Activated CD4-positive, alpha-beta T cell treated with anti-CD3 and anti-CD28 coated beads, Interleukin-2, amount 10 ng/mL, durations not matched to agents 7 days and 5 days (primary cell): ENCODE measurements at regions not wholly inside any gene's neighbourhood (a gene's known extent, or its start where the extent isn't known, plus 50 kb on each side); places are given as distances from the start of the nearest gene placed in this dataset.

Experiments
- CTCF ChIA-PET: fragments of 350-600 bp; sonication (Branson Sonifier 250); formaldehyde crosslinking; loops from one replicate; lab custom pipeline; 2021; ENCODE audit warnings: antibody characterized with exemption; lab: Charles Lee
- POLR2A ChIA-PET: fragments of 350-600 bp; sonication (Branson Sonifier 250); formaldehyde crosslinking; loops from one replicate; lab custom pipeline; 2021; ENCODE audit warnings: antibody characterized with exemption; lab: Charles Lee
- DNase-seq: peaks from one replicate; pipeline ENCODE4 v3.0.0-alpha.2; 2020
- H3K27ac Mint-ChIP-seq: one replicate; pipeline ENCODE4 v1.8.0; 2021; ENCODE audit warnings: mild to moderate bottlenecking, moderate library complexity, mixed read lengths
- H3K27me3 Mint-ChIP-seq: one replicate; pipeline ENCODE4 v1.8.0; 2021; ENCODE audit warnings: mixed read lengths
- H3K36me3 Mint-ChIP-seq: one replicate; pipeline ENCODE4 v1.8.0; 2021; ENCODE audit warnings: low read depth, mixed read lengths
- H3K4me1 Mint-ChIP-seq: one replicate; pipeline ENCODE4 v1.8.0; 2021; ENCODE audit warnings: mixed read lengths
- H3K4me3 Mint-ChIP-seq: one replicate; pipeline ENCODE4 v1.8.0; 2021; ENCODE audit warnings: mild to moderate bottlenecking, moderate library complexity, mixed read lengths
- H3K9me3 Mint-ChIP-seq: one replicate; pipeline ENCODE4 v1.8.0; 2021; ENCODE audit warnings: mixed read lengths

DNA sequence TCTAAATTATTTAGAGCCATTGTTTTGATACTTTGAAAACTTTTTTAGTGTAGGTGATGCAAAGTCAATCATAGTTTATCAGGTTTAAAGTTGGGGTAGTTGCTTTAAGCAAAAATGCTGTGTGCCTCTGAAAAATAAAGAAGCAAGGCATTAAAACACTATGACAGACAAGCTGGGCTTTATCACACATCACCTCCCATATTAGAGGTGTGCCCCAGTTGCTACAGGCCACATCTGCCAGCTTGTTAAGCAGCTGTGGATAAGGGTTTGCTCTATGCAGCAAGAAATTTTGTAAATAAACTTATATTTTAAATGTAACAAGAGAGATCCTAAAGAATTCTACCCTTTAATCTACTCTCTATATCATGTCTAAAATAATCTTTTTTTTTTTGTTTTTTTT, 255.8 kb downstream of the B3GLCT start:
- ChIA-PET POLR2A (no interaction called here), CTCF (no interaction called here)
- H3K27ac Mint-ChIP-seq: no peak overlapping the region
- no peaks in the 10 kb centered on the region for H3K4me1 Mint-ChIP-seq
- no peaks in the 10 kb centered on the region for H3K9me3 Mint-ChIP-seq
- no peak overlapping the region for H3K4me3 Mint-ChIP-seq
- peaks cover 2% of the 10 kb centered on the region for H3K27me3 Mint-ChIP-seq
- H3K36me3 Mint-ChIP-seq: no peaks in the 10 kb centered on the region
- DNase-seq: no peak

- ChIA-PET CTCF (no interaction called here), POLR2A (no interaction called here)
- Mint-ChIP-seq H3K9me3 (no peaks in the 10 kb centered on the region), H3K27me3 (peaks cover 1% of the 10 kb centered on the region), H3K36me3 (no peaks in the 10 kb centered on the region), H3K27ac (no peak overlapping the region), H3K4me3 (no peak overlapping the region), H3K4me1 (no peaks in the 10 kb centered on the region)
- DNase-seq: no peak
Measured at GRCh38 chr13:31456056-31456455, 256.3 kb downstream of the B3GLCT start.

GRCh38 chr13:31460061-31460460, 260.3 kb downstream of the B3GLCT start:
- CTCF ChIA-PET: no interaction called here
- no peak overlapping the region for H3K4me3 Mint-ChIP-seq
- no peak overlapping the region for H3K27ac Mint-ChIP-seq
- no peaks in the 10 kb centered on the region for H3K9me3 Mint-ChIP-seq
- H3K27me3 Mint-ChIP-seq: no peaks in the 10 kb centered on the region
- no peaks in the 10 kb centered on the region for H3K4me1 Mint-ChIP-seq
- POLR2A ChIA-PET: no interaction called here
- DNase-seq: no peak
- no peaks in the 10 kb centered on the region for H3K36me3 Mint-ChIP-seq

GRCh38 chr13:31461923-31462322, 262.1 kb downstream of the B3GLCT start:
- ChIA-PET CTCF (no interaction called here), POLR2A (no interaction called here)
- Mint-ChIP-seq H3K36me3 (no peaks in the 10 kb centered on the region), H3K4me3 (no peak overlapping the region), H3K27ac (no peak overlapping the region), H3K27me3 (no peaks in the 10 kb centered on the region), H3K4me1 (no peaks in the 10 kb centered on the region), H3K9me3 (no peaks in the 10 kb centered on the region)
- DNase-seq: no peak

- H3K36me3 Mint-ChIP-seq: no peaks in the 10 kb centered on the region
- no peaks in the 10 kb centered on the region for H3K9me3 Mint-ChIP-seq
- no peaks in the 10 kb centered on the region for H3K4me1 Mint-ChIP-seq
- no peak overlapping the region for H3K4me3 Mint-ChIP-seq
- no peak overlapping the region for H3K27ac Mint-ChIP-seq
- H3K27me3 Mint-ChIP-seq: no peaks in the 10 kb centered on the region
- POLR2A ChIA-PET: no interaction called here
- CTCF ChIA-PET: no interaction called here
- DNase-seq: no peak
Measured at GRCh38 chr13:31462766-31463165, 263.0 kb downstream of the B3GLCT start.

- ChIA-PET POLR2A (no interaction called here), CTCF (no interaction called here)
- no peak overlapping the region for H3K4me3 Mint-ChIP-seq
- H3K4me1 Mint-ChIP-seq: no peaks in the 10 kb centered on the region
- no peak overlapping the region for H3K27ac Mint-ChIP-seq
- H3K27me3 Mint-ChIP-seq: peaks cover 4% of the 10 kb centered on the region
- no peaks in the 10 kb centered on the region for H3K36me3 Mint-ChIP-seq
- no peak for DNase-seq
- no peaks in the 10 kb centered on the region for H3K9me3 Mint-ChIP-seq
Measured at GRCh38 chr13:31468114-31468902, 268.5 kb downstream of the B3GLCT start.

DNA sequence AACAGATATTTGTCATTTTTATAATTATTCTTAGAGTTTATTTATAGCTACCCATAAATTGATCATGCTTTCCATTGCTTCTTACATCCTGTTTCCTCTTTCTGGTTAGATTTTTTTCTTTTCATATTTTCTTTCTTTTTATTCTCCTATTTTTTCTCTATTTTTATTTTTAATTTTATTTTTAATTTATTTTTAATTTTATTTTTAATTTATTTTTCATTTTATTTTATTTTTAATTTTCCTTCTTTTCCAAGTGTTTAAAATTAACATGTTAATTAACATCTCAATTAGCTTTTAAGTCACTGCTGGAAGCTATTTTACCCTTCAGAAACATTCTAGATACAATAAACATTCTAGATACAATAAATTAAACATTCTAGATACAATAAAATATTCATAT, 269.6 kb downstream of the B3GLCT start:
- no peak overlapping the region for H3K27ac Mint-ChIP-seq

GRCh38 chr13:31476266-31476665, 263.1 kb upstream of the RXFP2 start:
- ChIA-PET CTCF (no interaction called here), POLR2A (no interaction called here)
- DNase-seq: no peak
- no peaks in the 10 kb centered on the region for H3K4me1 Mint-ChIP-seq
- no peaks in the 10 kb centered on the region for H3K36me3 Mint-ChIP-seq
- H3K4me3 Mint-ChIP-seq: no peak overlapping the region
- H3K27me3 Mint-ChIP-seq: peaks cover 2% of the 10 kb centered on the region
- no peak overlapping the region for H3K27ac Mint-ChIP-seq
- H3K9me3 Mint-ChIP-seq: no peaks in the 10 kb centered on the region

More for the DNA sequence above, 269.6 kb downstream of the B3GLCT start:
- peaks cover 4% of the 10 kb centered on the region for H3K27me3 Mint-ChIP-seq
- POLR2A ChIA-PET: no interaction called here
- DNase-seq: no peak
- no peaks in the 10 kb centered on the region for H3K4me1 Mint-ChIP-seq
- H3K36me3 Mint-ChIP-seq: no peaks in the 10 kb centered on the region
- H3K4me3 Mint-ChIP-seq: no peak overlapping the region
- no peaks in the 10 kb centered on the region for H3K9me3 Mint-ChIP-seq
- CTCF ChIA-PET: no interaction called here

- Mint-ChIP-seq H3K27me3 (peaks cover 2% of the 10 kb centered on the region), H3K4me1 (no peaks in the 10 kb centered on the region), H3K4me3 (no peak overlapping the region), H3K36me3 (no peaks in the 10 kb centered on the region), H3K9me3 (no peaks in the 10 kb centered on the region), H3K27ac (no peak overlapping the region)
- POLR2A ChIA-PET: no interaction called here
- CTCF ChIA-PET: no interaction called here
- DNase-seq: no peak
Measured at GRCh38 chr13:31476753-31477152, 262.6 kb upstream of the RXFP2 start.

DNA sequence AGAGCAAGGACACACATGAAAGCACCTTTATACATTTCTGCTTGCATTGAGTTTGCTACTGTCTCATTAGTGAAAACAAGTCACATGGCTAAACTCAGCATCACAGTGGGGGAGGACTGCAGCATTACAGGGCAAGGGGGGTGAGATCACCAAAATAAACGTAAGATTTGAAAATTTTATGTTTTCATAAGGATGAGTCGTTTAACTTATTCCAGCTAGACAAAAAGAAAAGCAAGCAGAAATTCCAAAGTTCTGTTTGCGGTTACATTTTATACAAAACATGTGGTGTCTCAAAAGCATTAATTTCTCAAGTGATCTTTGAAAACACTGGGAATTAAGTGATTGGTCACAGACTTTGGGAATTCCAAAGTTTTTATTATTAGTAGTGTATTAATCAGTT, 261.4 kb upstream of the RXFP2 start:
- H3K4me3 Mint-ChIP-seq: no peak overlapping the region
- H3K4me1 Mint-ChIP-seq: no peaks in the 10 kb centered on the region
- H3K27ac Mint-ChIP-seq: no peak overlapping the region
- DNase-seq: no peak
- H3K9me3 Mint-ChIP-seq: no peaks in the 10 kb centered on the region
- CTCF ChIA-PET: no interaction called here
- no peaks in the 10 kb centered on the region for H3K36me3 Mint-ChIP-seq
- peaks cover 2% of the 10 kb centered on the region for H3K27me3 Mint-ChIP-seq
- POLR2A ChIA-PET: no interaction called here

- Mint-ChIP-seq H3K27ac (no peak overlapping the region), H3K36me3 (no peaks in the 10 kb centered on the region), H3K4me1 (no peaks in the 10 kb centered on the region), H3K9me3 (no peaks in the 10 kb centered on the region), H3K4me3 (no peak overlapping the region), H3K27me3 (no peaks in the 10 kb centered on the region)
- ChIA-PET CTCF (no interaction called here), POLR2A (no interaction called here)
- DNase-seq: no peak
Measured at GRCh38 chr13:31485183-31485582, 254.1 kb upstream of the RXFP2 start.

GRCh38 chr13:31485651-31486051, 253.7 kb upstream of the RXFP2 start:
- ChIA-PET CTCF (no interaction called here), POLR2A (no interaction called here)
- Mint-ChIP-seq H3K36me3 (no peaks in the 10 kb centered on the region), H3K27me3 (no peaks in the 10 kb centered on the region), H3K27ac (no peak overlapping the region), H3K4me1 (no peaks in the 10 kb centered on the region), H3K4me3 (no peak overlapping the region), H3K9me3 (no peaks in the 10 kb centered on the region)
- DNase-seq: no peak

- ChIA-PET CTCF (no interaction called here), POLR2A (no interaction called here)
- Mint-ChIP-seq H3K4me3 (no peak overlapping the region), H3K9me3 (peaks cover 12% of the 10 kb centered on the region), H3K27me3 (no peaks in the 10 kb centered on the region), H3K4me1 (no peaks in the 10 kb centered on the region), H3K36me3 (no peaks in the 10 kb centered on the region), H3K27ac (no peak overlapping the region)
- DNase-seq: no peak
Measured at GRCh38 chr13:31495336-31495735, 244.0 kb upstream of the RXFP2 start.

DNA sequence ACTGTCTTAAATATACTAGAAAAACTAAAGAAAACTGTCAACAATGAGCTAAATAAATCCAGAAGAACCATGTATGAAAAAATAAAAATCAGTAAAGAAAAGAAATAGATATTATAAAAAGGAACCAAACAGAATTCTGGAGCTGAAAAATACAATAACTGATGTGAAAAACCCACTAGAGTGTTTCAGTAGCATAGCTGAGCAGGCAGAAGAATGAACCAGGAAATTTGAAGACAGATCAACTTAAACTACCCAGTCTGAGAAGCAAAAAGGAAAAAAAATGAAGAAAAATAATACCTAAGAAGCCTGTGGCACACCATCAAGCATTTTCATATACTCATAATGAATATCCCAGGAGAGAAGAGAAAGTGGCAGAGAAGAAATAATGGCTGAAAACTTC, 240.1 kb upstream of the RXFP2 start:
- Mint-ChIP-seq H3K9me3 (peaks cover 12% of the 10 kb centered on the region), H3K27me3 (no peaks in the 10 kb centered on the region), H3K4me3 (no peak overlapping the region), H3K4me1 (no peaks in the 10 kb centered on the region), H3K27ac (no peak overlapping the region), H3K36me3 (no peaks in the 10 kb centered on the region)
- ChIA-PET CTCF (no interaction called here), POLR2A (no interaction called here)
- no peak for DNase-seq
